ENCODE measurements at regions not wholly inside any gene's neighbourhood (a gene's known extent, or its start where the extent isn't known, plus 50 kb on each side); places are given as distances from the start of the nearest gene placed in this dataset.
A peak's percentile ranks its signal among the peaks of the same experiment; 100 is the strongest.
"Not testable (repeated sequence)": the region's sequence is repeated elsewhere in the genome, so short reads cannot be mapped to it uniquely, and the experiment has no call there.

GRCh38 chr17:70265471-70265870 is 96.1 kb downstream of the KCNJ2 start:
- Mint-ChIP-seq H3K4me3 (no peak overlapping the region), H3K4me1 (ENCODE audit: low read depth) (peaks cover 36% of the 10 kb centered on the region), H3K27me3 (no peaks in the 10 kb centered on the region), H3K9me3 (peaks cover 18% of the 10 kb centered on the region), H3K36me3 (ENCODE audit: low read depth) (no peaks in the 10 kb centered on the region), H3K27ac (peak overlapping the region; percentile 74)
- intact Hi-C loops (cut with micrococcal nuclease): no loop called here

GRCh38 chr17:70266394-70266793 is 97.1 kb downstream of the KCNJ2 start:
- H3K36me3 Mint-ChIP-seq (ENCODE audit: low read depth): no peaks in the 10 kb centered on the region
- peaks cover 18% of the 10 kb centered on the region for H3K9me3 Mint-ChIP-seq
- H3K4me3 Mint-ChIP-seq: no peak overlapping the region
- no peaks in the 10 kb centered on the region for H3K27me3 Mint-ChIP-seq
- intact Hi-C loops (cut with micrococcal nuclease): no loop called here
- peak overlapping the region; percentile 74 for H3K27ac Mint-ChIP-seq
- H3K4me1 Mint-ChIP-seq (ENCODE audit: low read depth): peaks cover 28% of the 10 kb centered on the region

- H3K27ac Mint-ChIP-seq: no peak overlapping the region
- H3K4me1 Mint-ChIP-seq (ENCODE audit: low read depth): peaks cover 26% of the 10 kb centered on the region
- intact Hi-C loops (cut with micrococcal nuclease): no loop called here
- no peaks in the 10 kb centered on the region for H3K36me3 Mint-ChIP-seq (ENCODE audit: low read depth)
- H3K9me3 Mint-ChIP-seq: peaks cover 18% of the 10 kb centered on the region
- H3K27me3 Mint-ChIP-seq: no peaks in the 10 kb centered on the region
- H3K4me3 Mint-ChIP-seq: no peak overlapping the region
Observed at GRCh38 chr17:70268383-70268782, 99.1 kb downstream of the KCNJ2 start.

GRCh38 chr17:70270554-70270953 is 101.2 kb downstream of the KCNJ2 start:
- Mint-ChIP-seq H3K27me3 (no peaks in the 10 kb centered on the region), H3K36me3 (ENCODE audit: low read depth) (no peaks in the 10 kb centered on the region), H3K27ac (no peak overlapping the region), H3K4me1 (ENCODE audit: low read depth) (peaks cover 7% of the 10 kb centered on the region), H3K9me3 (peaks cover 12% of the 10 kb centered on the region), H3K4me3 (no peak overlapping the region)
- intact Hi-C loops (cut with micrococcal nuclease): no loop called here

- H3K4me1 Mint-ChIP-seq (ENCODE audit: low read depth): peaks cover under 1% of the 10 kb centered on the region
- no peaks in the 10 kb centered on the region for H3K27me3 Mint-ChIP-seq
- no peak overlapping the region for H3K27ac Mint-ChIP-seq
- no peaks in the 10 kb centered on the region for H3K36me3 Mint-ChIP-seq (ENCODE audit: low read depth)
- H3K9me3 Mint-ChIP-seq: peaks cover 12% of the 10 kb centered on the region
- intact Hi-C loops (cut with micrococcal nuclease): no loop called here
- H3K4me3 Mint-ChIP-seq: no peak overlapping the region
Observed at GRCh38 chr17:70271200-70271599, 101.9 kb downstream of the KCNJ2 start.

GRCh38 chr17:70271672-70272071 is 102.3 kb downstream of the KCNJ2 start:
- no peak overlapping the region for H3K4me3 Mint-ChIP-seq
- H3K4me1 Mint-ChIP-seq (ENCODE audit: low read depth): no peaks in the 10 kb centered on the region
- no peaks in the 10 kb centered on the region for H3K36me3 Mint-ChIP-seq (ENCODE audit: low read depth)
- H3K27me3 Mint-ChIP-seq: no peaks in the 10 kb centered on the region
- intact Hi-C loops (cut with micrococcal nuclease): no loop called here
- no peak overlapping the region for H3K27ac Mint-ChIP-seq
- H3K9me3 Mint-ChIP-seq: peaks cover 12% of the 10 kb centered on the region

GRCh38 chr17:70274255-70274654 is 104.9 kb downstream of the KCNJ2 start:
- Mint-ChIP-seq H3K9me3 (peaks cover 3% of the 10 kb centered on the region), H3K4me3 (no peak overlapping the region), H3K4me1 (ENCODE audit: low read depth) (no peaks in the 10 kb centered on the region), H3K36me3 (ENCODE audit: low read depth) (no peaks in the 10 kb centered on the region), H3K27ac (no peak overlapping the region), H3K27me3 (no peaks in the 10 kb centered on the region)
- intact Hi-C loops (cut with micrococcal nuclease): no loop called here

- intact Hi-C loops (cut with micrococcal nuclease): no loop called here
- Mint-ChIP-seq H3K9me3 (no peaks in the 10 kb centered on the region), H3K4me1 (ENCODE audit: low read depth) (no peaks in the 10 kb centered on the region), H3K27me3 (no peaks in the 10 kb centered on the region), H3K36me3 (ENCODE audit: low read depth) (no peaks in the 10 kb centered on the region), H3K27ac (no peak overlapping the region), H3K4me3 (no peak overlapping the region)
Observed at GRCh38 chr17:70276906-70277305, 107.6 kb downstream of the KCNJ2 start.

- Mint-ChIP-seq H3K27ac (no peak overlapping the region), H3K4me3 (no peak overlapping the region), H3K36me3 (ENCODE audit: low read depth) (no peaks in the 10 kb centered on the region), H3K27me3 (no peaks in the 10 kb centered on the region), H3K9me3 (peaks cover 9% of the 10 kb centered on the region), H3K4me1 (ENCODE audit: low read depth) (no peaks in the 10 kb centered on the region)
- intact Hi-C loops (cut with micrococcal nuclease): no loop called here
Observed at GRCh38 chr17:70278844-70279462, 109.6 kb downstream of the KCNJ2 start.

- peaks cover 12% of the 10 kb centered on the region for H3K36me3 Mint-ChIP-seq (ENCODE audit: low read depth)
- no peaks in the 10 kb centered on the region for H3K27me3 Mint-ChIP-seq
- intact Hi-C loops (cut with micrococcal nuclease): no loop called here
- peaks cover 37% of the 10 kb centered on the region for H3K9me3 Mint-ChIP-seq
- H3K4me3 Mint-ChIP-seq: no peak overlapping the region
- H3K4me1 Mint-ChIP-seq (ENCODE audit: low read depth): peaks cover 23% of the 10 kb centered on the region
- no peak overlapping the region for H3K27ac Mint-ChIP-seq
Observed at GRCh38 chr17:70286391-70286790, 117.1 kb downstream of the KCNJ2 start.

GRCh38 chr17:70288540-70289290 is 119.4 kb downstream of the KCNJ2 start:
- peaks cover 30% of the 10 kb centered on the region for H3K4me1 Mint-ChIP-seq (ENCODE audit: low read depth)
- no peaks in the 10 kb centered on the region for H3K27me3 Mint-ChIP-seq
- H3K9me3 Mint-ChIP-seq: peaks cover 28% of the 10 kb centered on the region
- no peak overlapping the region for H3K4me3 Mint-ChIP-seq
- intact Hi-C loops (cut with micrococcal nuclease): no loop called here
- peaks cover 12% of the 10 kb centered on the region for H3K36me3 Mint-ChIP-seq (ENCODE audit: low read depth)
- no peak overlapping the region for H3K27ac Mint-ChIP-seq

GRCh38 chr17:70290770-70291169 is 121.4 kb downstream of the KCNJ2 start:
- Mint-ChIP-seq H3K27me3 (no peaks in the 10 kb centered on the region), H3K4me3 (no peak overlapping the region), H3K36me3 (ENCODE audit: low read depth) (peaks cover 6% of the 10 kb centered on the region), H3K27ac (no peak overlapping the region), H3K9me3 (peaks cover 21% of the 10 kb centered on the region), H3K4me1 (ENCODE audit: low read depth) (peaks cover 40% of the 10 kb centered on the region)
- intact Hi-C loops (cut with micrococcal nuclease): no loop called here

GRCh38 chr17:70292366-70292765 is 123.0 kb downstream of the KCNJ2 start:
- Mint-ChIP-seq H3K27me3 (no peaks in the 10 kb centered on the region), H3K36me3 (ENCODE audit: low read depth) (peaks cover 4% of the 10 kb centered on the region), H3K27ac (no peak overlapping the region), H3K9me3 (peaks cover 13% of the 10 kb centered on the region), H3K4me3 (no peak overlapping the region), H3K4me1 (ENCODE audit: low read depth) (peaks cover 52% of the 10 kb centered on the region)
- intact Hi-C loops (cut with micrococcal nuclease): no loop called here

- intact Hi-C loops (cut with micrococcal nuclease); H3K9me3 Mint-ChIP-seq; H3K4me3 Mint-ChIP-seq; H3K27me3 Mint-ChIP-seq; H3K27ac Mint-ChIP-seq; H3K36me3 Mint-ChIP-seq (ENCODE audit: low read depth): not testable (repeated sequence)
- H3K4me1 Mint-ChIP-seq (ENCODE audit: low read depth): peaks cover 62% of the 10 kb centered on the region
Observed at GRCh38 chr17:70293564-70294310, 124.4 kb downstream of the KCNJ2 start.

Data from dendritic cell treated with granulocyte-macrophage colony-stimulating factor and Interleukin-4, amounts not matched to agents 40 ng/mL and 50 ng/mL, for 4 days (primary cell).